T-cell (primary cell): ENCODE measurements at regions not wholly inside any gene's neighbourhood (a gene's known extent, or its start where the extent isn't known, plus 50 kb on each side); places are given as distances from the start of the nearest gene placed in this dataset.

ENCODE experiments used
- ATAC-seq, 4 experiments: fragments of 200-7000 bp in 3 of 4; fragments of 150-1000 bp in 1 of 4; cut with Tn5 transposase; replicated peaks in 1 of 4; 1 replicate in 3 of 4; 2 replicates in 1 of 4; pipeline ENCODE4 v1.10.0; 2021; ENCODE audit warnings: moderate library complexity in 3 of 4, mild to moderate bottlenecking in 2 of 4, moderate number of reproducible peaks in 1 of 4
- CTCF ChIA-PET, 2 donors: fragments of 300-600 bp; sonication (Branson Sonifier 250); formaldehyde crosslinking; loops; one replicate each; lab custom pipeline; 2022; ENCODE audit warnings: antibody characterized with exemption in 2 of 2; lab: Charles Lee
- POLR2A ChIA-PET, 2 donors: fragments of 300-600 bp; sonication (Branson Sonifier 250); formaldehyde crosslinking; loops; one replicate each; lab custom pipeline; 2022; ENCODE audit warnings: antibody characterized with exemption in 2 of 2; lab: Charles Lee
- DNase-seq, 35 experiments: peaks; one replicate each; pipeline versions ENCODE4 v3.0.0 to v3.0.0-alpha.2; 2013 to 2023
- H3K27ac ChIP-seq: one replicate; pipeline ENCODE4 v1.5.1; 2013; ENCODE audit warnings: low read length
- H3K27me3 ChIP-seq, 2 experiments: replicated peaks in 1 of 2; 1 replicate in 1 of 2; 2 replicates in 1 of 2; pipeline versions ENCODE4 v1.6.1 to v1.7.0; 2013; ENCODE audit warnings: low read length in 1 of 2, mixed read lengths in 1 of 2; ENCODE audit not compliant: control insufficient read depth in 2 of 2, insufficient read depth in 2 of 2; ENCODE audit errors: extremely low read depth in 1 of 2
- H3K36me3 ChIP-seq, 2 donors: 1 replicate in 1 of 2; 2 replicates in 1 of 2; pipeline versions ENCODE4 v1.6.1 to v1.7.0; 2013; ENCODE audit warnings: low read length in 1 of 2; ENCODE audit not compliant: control insufficient read depth in 2 of 2, insufficient read depth in 1 of 2; ENCODE audit errors: extremely low read depth in 1 of 2
- H3K4me1 ChIP-seq, 2 experiments: 1 replicate in 1 of 2; 2 replicates in 1 of 2; pipeline versions ENCODE4 v1.6.1 to v1.7.0; 2013; ENCODE audit warnings: low read length in 2 of 2, mixed read lengths in 1 of 2; ENCODE audit not compliant: insufficient read depth in 2 of 2, control insufficient read depth in 1 of 2; ENCODE audit errors: extremely low read depth in 1 of 2
- H3K4me3 ChIP-seq, 2 donors: 1 replicate in 1 of 2; 2 replicates in 1 of 2; pipeline versions ENCODE4 v1.5.1 to v1.7.0; 2013; ENCODE audit warnings: mild to moderate bottlenecking in 2 of 2, low read length in 1 of 2, moderate library complexity in 1 of 2; ENCODE audit not compliant: control insufficient read depth in 1 of 2; ENCODE audit errors: extremely low read depth in 1 of 2
- H3K9me3 ChIP-seq: 2 replicates; pipeline ENCODE4 v1.7.0; 2013
- H3K27ac Mint-ChIP-seq, 2 donors: one replicate each; pipeline ENCODE4 v1.8.0; 2020 to 2021; ENCODE audit warnings: mild to moderate bottlenecking in 2 of 2, mixed read lengths in 2 of 2
- H3K27me3 Mint-ChIP-seq, 2 donors: one replicate each; pipeline ENCODE4 v1.8.0; 2021 to 2022; ENCODE audit warnings: mixed read lengths in 2 of 2
- H3K36me3 Mint-ChIP-seq: one replicate; pipeline ENCODE4 v1.8.0; 2021; ENCODE audit warnings: mixed read lengths
- H3K4me1 Mint-ChIP-seq, 3 donors: one replicate each; pipeline ENCODE4 v1.8.0; 2020 to 2022; ENCODE audit warnings: mixed read lengths in 3 of 3, mild to moderate bottlenecking in 1 of 3
- H3K4me3 Mint-ChIP-seq, 3 donors: one replicate each; pipeline ENCODE4 v1.8.0; 2020 to 2022; ENCODE audit warnings: mild to moderate bottlenecking in 3 of 3, mixed read lengths in 3 of 3, moderate library complexity in 3 of 3
- H3K9me3 Mint-ChIP-seq, 3 donors: one replicate each; pipeline ENCODE4 v1.8.0; 2020 to 2022; ENCODE audit warnings: mixed read lengths in 3 of 3
- WGBS: methylation state at CpG from one replicate; pipeline ENCODE4 v1.1.5; 2013; ENCODE audit warnings: missing lambda C conversion rate; ENCODE audit not compliant: insufficient coverage; 5-methylcytosine and 5-hydroxymethylcytosine counted together

DNA sequence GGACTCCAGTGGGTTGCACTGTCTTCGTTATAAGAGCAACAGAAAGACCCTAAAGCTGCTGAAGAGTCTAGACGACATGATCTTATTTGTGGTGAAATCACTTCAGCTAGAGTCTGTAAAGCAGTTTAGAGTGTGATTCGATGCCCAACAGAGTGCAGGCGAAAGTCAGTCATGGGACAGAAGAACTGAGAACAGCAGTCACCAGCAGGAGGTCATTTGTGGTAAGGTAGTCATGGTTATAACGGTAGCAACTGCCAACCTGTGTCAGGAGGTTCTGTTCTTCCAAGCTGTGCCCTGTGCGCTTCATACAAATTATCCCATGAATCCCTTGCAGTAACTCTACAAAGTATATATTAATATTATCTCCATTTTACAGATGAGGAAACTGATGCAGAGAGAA, 954.1 kb downstream of the AACS start:
- Histone ChIP-seq H3K4me1 (no peaks in the 10 kb centered on the region), H3K36me3 (no peaks in the 10 kb centered on the region), H3K4me3 (no peak overlapping the region), H3K27me3 (no peaks in the 10 kb centered on the region), H3K9me3 (no peaks in the 10 kb centered on the region), H3K27ac (no peak overlapping the region)
- no peak overlapping the region for H3K4me3 Mint-ChIP-seq
- DNase-seq (no peak), ATAC-seq (no peak)
- no peaks in the 10 kb centered on the region for H3K4me1 Mint-ChIP-seq
- H3K27ac Mint-ChIP-seq = no peak overlapping the region
- CTCF ChIA-PET = no interaction called here
- peaks cover 5 to 13% (median 9%) of the 10 kb centered on the region in 3 donors for H3K9me3 Mint-ChIP-seq
- H3K27me3 Mint-ChIP-seq = no peaks in the 10 kb centered on the region
- POLR2A ChIA-PET = no interaction called here
- no peaks in the 10 kb centered on the region for H3K36me3 Mint-ChIP-seq
- WGBS = 85% methylated on average over 4 of the region's 6 CpGs

DNA sequence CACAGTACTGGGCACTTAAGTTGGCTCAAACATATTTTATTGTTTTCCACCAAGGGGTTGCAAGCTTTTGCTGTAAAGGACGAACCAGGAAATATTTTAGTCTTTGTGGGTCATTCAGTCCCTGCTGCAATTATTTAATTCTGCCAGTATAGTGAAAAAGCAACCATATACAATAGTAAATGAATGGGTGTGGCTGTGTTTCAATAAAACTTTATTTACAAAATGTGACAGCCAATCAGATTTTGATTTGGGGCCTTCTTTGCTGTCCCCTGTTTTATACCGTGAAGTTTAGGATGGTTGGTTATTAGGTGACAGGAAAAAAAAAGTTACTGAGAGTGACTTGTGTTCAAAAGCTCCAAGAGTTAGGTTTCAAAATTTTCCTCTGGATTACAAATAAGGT, 956.4 kb downstream of the AACS start:
- Mint-ChIP-seq H3K36me3 (no peaks in the 10 kb centered on the region), H3K4me1 (no peaks in the 10 kb centered on the region), H3K4me3 (no peak overlapping the region), H3K27me3 (no peaks in the 10 kb centered on the region), H3K9me3 (peaks cover 5 to 13% (median 9%) of the 10 kb centered on the region in 3 donors), H3K27ac (no peak overlapping the region)
- POLR2A ChIA-PET = no interaction called here
- CTCF ChIA-PET = interaction anchor here in 1 of 2 donors (0.7 kb wide), 1 partner anchor 536 kb away, joined by 6 read pairs; no protein-coding TSS in a partner anchor
- H3K4me1 ChIP-seq = no peaks in the 10 kb centered on the region
- H3K36me3 ChIP-seq = no peaks in the 10 kb centered on the region
- no peak overlapping the region for H3K27ac ChIP-seq
- DNase-seq (no peak), ATAC-seq (no peak)
- no peak overlapping the region for H3K4me3 ChIP-seq
- no peaks in the 10 kb centered on the region for H3K9me3 ChIP-seq
- WGBS = 100% methylated on average over 1 of the region's 2 CpGs
- no peaks in the 10 kb centered on the region for H3K27me3 ChIP-seq

DNA sequence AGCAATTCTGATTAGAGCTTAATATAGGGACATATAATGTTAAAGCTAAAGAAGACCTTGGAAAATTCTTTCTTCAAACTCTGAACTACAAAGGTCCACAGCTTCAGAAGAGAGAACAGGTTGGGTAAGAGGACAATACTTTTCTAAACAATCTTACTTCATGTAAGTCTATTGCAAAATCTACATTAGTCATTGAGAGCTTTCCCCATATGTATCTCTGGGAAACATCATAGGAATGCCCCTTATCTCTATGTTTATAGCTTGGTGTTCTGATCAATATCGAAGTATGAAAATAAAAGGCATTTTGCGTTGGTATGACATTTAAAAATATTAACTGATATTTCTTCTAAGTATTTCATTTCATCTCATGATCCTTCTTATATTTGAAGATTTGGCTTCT, 962.6 kb downstream of the AACS start:
- Mint-ChIP-seq H3K27ac (no peak overlapping the region), H3K4me3 (no peak overlapping the region), H3K9me3 (peaks cover 0 to 9% (median 7%) of the 10 kb centered on the region in 3 donors), H3K27me3 (no peaks in the 10 kb centered on the region), H3K4me1 (no peaks in the 10 kb centered on the region), H3K36me3 (no peaks in the 10 kb centered on the region)
- ATAC-seq (no peak), DNase-seq (no peak)
- no CpG with 5 or more reads among the region's 2 CpGs for WGBS
- Histone ChIP-seq H3K27me3 (no peaks in the 10 kb centered on the region), H3K36me3 (no peaks in the 10 kb centered on the region), H3K27ac (no peak overlapping the region), H3K4me3 (no peak overlapping the region), H3K4me1 (no peaks in the 10 kb centered on the region), H3K9me3 (no peaks in the 10 kb centered on the region)
- POLR2A ChIA-PET = no interaction called here
- CTCF ChIA-PET = no interaction called here

DNA sequence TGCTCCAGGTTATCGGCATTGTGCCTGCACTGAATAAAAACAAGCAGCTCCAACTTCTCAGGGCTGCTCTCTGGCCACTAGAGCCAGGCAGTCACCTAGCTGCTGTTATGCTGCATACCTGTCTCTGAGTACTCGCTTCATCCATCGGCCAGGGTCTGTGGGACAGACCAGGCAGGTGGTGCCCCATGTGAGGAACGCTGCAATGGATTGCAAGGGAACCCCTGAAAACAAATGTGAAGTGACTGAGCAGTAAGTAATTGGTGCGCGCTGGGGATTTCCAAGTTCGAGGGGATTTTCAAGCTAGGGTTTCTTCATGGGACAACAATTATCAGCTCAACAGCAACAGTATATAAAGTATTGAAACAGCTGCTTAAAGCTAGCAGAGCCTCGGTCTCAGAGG, 965.3 kb downstream of the AACS start:
- H3K9me3 Mint-ChIP-seq = peaks cover 0 to 12% (median 5%) of the 10 kb centered on the region in 3 donors
- no peaks in the 10 kb centered on the region for H3K36me3 Mint-ChIP-seq
- no peaks in the 10 kb centered on the region for H3K4me1 Mint-ChIP-seq
- ChIA-PET CTCF (no interaction called here), POLR2A (no interaction called here)
- Histone ChIP-seq H3K27ac (no peak overlapping the region), H3K4me1 (no peaks in the 10 kb centered on the region), H3K27me3 (no peaks in the 10 kb centered on the region), H3K9me3 (no peaks in the 10 kb centered on the region), H3K4me3 (no peak overlapping the region), H3K36me3 (no peaks in the 10 kb centered on the region)
- DNase-seq (no peak), ATAC-seq (no peak)
- no peak overlapping the region for H3K27ac Mint-ChIP-seq
- 87% methylated on average over 5 of the region's 8 CpGs for WGBS
- no peak overlapping the region for H3K4me3 Mint-ChIP-seq
- H3K27me3 Mint-ChIP-seq = peaks cover 0 to 2% of the 10 kb centered on the region in 2 donors

DNA sequence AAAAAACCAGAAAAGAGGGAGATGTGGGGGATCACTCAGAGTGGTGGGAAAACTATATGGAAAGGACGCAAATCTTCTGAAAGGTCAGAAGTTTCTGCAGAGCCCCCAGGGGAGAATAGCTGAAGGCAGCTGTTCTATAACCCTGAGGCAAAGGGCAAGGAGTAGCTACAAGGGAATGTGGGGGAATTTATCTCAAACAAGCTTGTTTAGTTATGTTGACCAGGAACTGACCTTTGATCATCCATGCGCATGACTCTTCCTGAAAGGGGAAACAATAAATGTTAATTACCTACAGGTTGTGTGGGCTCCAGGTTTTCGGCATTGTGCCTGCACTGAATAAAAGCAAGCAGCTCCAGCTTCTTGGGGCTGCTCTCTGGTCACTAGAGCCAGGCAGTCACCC, 968.5 kb downstream of the AACS start:
- ATAC-seq (no peak), DNase-seq (no peak)
- 100% methylated on average over 2 of the region's 3 CpGs for WGBS
- Mint-ChIP-seq H3K27ac (no peak overlapping the region), H3K4me1 (no peaks in the 10 kb centered on the region), H3K27me3 (peaks cover 0 to 2% of the 10 kb centered on the region in 2 donors), H3K36me3 (no peaks in the 10 kb centered on the region), H3K9me3 (peaks cover 0 to 9% (median 7%) of the 10 kb centered on the region in 3 donors), H3K4me3 (no peak overlapping the region)
- ChIA-PET POLR2A (no interaction called here), CTCF (no interaction called here)
- Histone ChIP-seq H3K4me1 (no peaks in the 10 kb centered on the region), H3K9me3 (no peaks in the 10 kb centered on the region), H3K36me3 (no peaks in the 10 kb centered on the region), H3K4me3 (no peak overlapping the region), H3K27me3 (no peaks in the 10 kb centered on the region), H3K27ac (no peak overlapping the region)

DNA sequence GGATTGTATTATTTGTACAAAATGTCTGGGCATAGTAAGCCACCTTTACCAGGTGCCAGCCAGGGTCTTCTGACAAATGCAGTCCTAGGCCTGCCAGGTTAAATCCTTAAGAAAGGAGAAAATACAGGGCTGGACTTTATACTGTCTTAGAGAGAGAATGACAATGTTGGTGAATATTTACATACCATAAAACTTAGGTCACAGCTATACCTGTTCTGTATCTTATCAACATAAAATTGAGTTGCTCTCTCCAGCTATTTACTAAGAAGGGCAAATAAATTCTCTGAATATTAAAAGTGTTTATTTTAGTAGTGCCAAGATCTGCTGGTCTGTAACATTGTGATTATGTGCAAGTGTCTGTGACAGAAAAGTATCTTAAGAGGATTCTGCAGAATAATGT, 971.1 kb downstream of the AACS start:
- Histone ChIP-seq H3K27ac (no peak overlapping the region), H3K4me1 (no peaks in the 10 kb centered on the region), H3K9me3 (peaks cover 3% of the 10 kb centered on the region), H3K36me3 (no peaks in the 10 kb centered on the region), H3K27me3 (no peaks in the 10 kb centered on the region), H3K4me3 (no peak overlapping the region)
- DNase-seq = no peak
- no peaks in the 10 kb centered on the region for H3K4me1 Mint-ChIP-seq
- ATAC-seq = no peak
- H3K27ac Mint-ChIP-seq = no peak overlapping the region
- H3K9me3 Mint-ChIP-seq = peaks cover 0 to 7% (median 7%) of the 10 kb centered on the region in 3 donors
- H3K36me3 Mint-ChIP-seq = no peaks in the 10 kb centered on the region
- ChIA-PET CTCF (no interaction called here), POLR2A (no interaction called here)
- H3K4me3 Mint-ChIP-seq = no peak overlapping the region
- peaks cover 0 to 2% of the 10 kb centered on the region in 2 donors for H3K27me3 Mint-ChIP-seq

DNA sequence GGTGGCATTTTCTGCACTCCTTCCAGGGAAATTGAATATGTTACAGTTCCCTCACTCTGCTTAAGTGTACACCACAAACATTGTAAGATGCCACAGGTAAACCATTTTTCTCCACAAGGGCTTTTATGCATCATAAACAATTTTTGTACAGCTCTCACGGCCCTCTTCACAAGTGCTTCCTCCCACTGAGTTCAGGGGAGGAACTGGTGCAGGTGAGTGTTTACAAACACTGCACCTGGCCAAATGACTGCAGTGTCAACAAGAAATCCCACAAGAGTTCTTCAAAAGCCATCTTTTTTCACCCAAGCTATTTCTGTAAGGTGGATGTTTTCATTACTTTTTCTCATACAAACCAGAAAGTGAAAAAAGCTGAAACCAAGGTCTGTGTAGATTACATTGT, 973.2 kb downstream of the AACS start:
- H3K36me3 ChIP-seq = no peaks in the 10 kb centered on the region
- Mint-ChIP-seq H3K27ac (no peak overlapping the region), H3K36me3 (no peaks in the 10 kb centered on the region), H3K4me1 (no peaks in the 10 kb centered on the region), H3K9me3 (peaks cover 5 to 12% (median 5%) of the 10 kb centered on the region in 3 donors), H3K4me3 (no peak overlapping the region), H3K27me3 (peaks cover 0 to 1% of the 10 kb centered on the region in 2 donors)
- DNase-seq (no peak), ATAC-seq (no peak)
- H3K9me3 ChIP-seq = peaks cover 3% of the 10 kb centered on the region
- no peak overlapping the region for H3K27ac ChIP-seq
- no peak overlapping the region for H3K4me3 ChIP-seq
- WGBS = no CpG with 5 or more reads among the region's 1 CpG
- CTCF ChIA-PET = no interaction called here
- POLR2A ChIA-PET = no interaction called here
- H3K4me1 ChIP-seq = no peaks in the 10 kb centered on the region
- H3K27me3 ChIP-seq = no peaks in the 10 kb centered on the region
